Adrenal gland (tissue), 9 donors: ENCODE measurements at regions not wholly inside any gene's neighbourhood (a gene's known extent, or its start where the extent isn't known, plus 50 kb on each side); places are given as distances from the start of the nearest gene placed in this dataset.
A peak's percentile ranks its signal among the peaks of the same experiment; 100 is the strongest.

ENCODE experiments used
- DNase-seq, 7 donors: peaks; one replicate each; pipeline ENCODE4 v3.0.0-alpha.2; 2019 to 2020
- H3K27ac ChIP-seq, 5 donors: fragments of 200-600 bp; sonication (generic) in 4 of 5; 1 replicate in 3 of 5; 2 replicates in 2 of 5; pipeline versions ENCODE4 v1.5.1 to v1.8.0; 2016 to 2020; ENCODE audit warnings: mild to moderate bottlenecking in 1 of 5
- H3K27me3 ChIP-seq: fragments of 200-600 bp; 2 replicates; pipeline ENCODE4 v1.8.0; 2021
- H3K36me3 ChIP-seq, 2 donors: fragments of 200-600 bp; replicated peaks in 1 of 2; 1 replicate in 1 of 2; 2 replicates in 1 of 2; pipeline versions ENCODE4 v1.5.1 to v1.8.0; 2018 to 2022
- H3K4me1 ChIP-seq, 2 donors: fragments of 200-600 bp; replicated peaks in 1 of 2; 1 replicate in 1 of 2; 2 replicates in 1 of 2; pipeline versions ENCODE4 v1.5.1 to v1.8.0; 2018 to 2021
- H3K4me3 ChIP-seq, 4 donors: fragments of 200-600 bp; sonication (generic) in 3 of 4; one replicate each; pipeline ENCODE4 v1.5.1; 2016 to 2018
- H3K9me3 ChIP-seq, 3 donors: fragments of 200-600 bp; sonication (generic) in 1 of 3; replicated peaks in 1 of 3; 1 replicate in 2 of 3; 2 replicates in 1 of 3; pipeline versions ENCODE4 v1.5.1 to v1.8.0; 2016 to 2021
- POLR2A ChIP-seq, 2 donors: fragments of 450-650 bp; IDR thresholded peaks; one replicate each; pipeline ENCODE4 v1.6.1; 2017; ENCODE audit warnings: antibody characterized with exemption in 2 of 2, mild to moderate bottlenecking in 2 of 2, moderate library complexity in 1 of 2
- WGBS, 4 donors: extraction: QIAGEN DNeasy Blood & Tissue Kit in 2 of 4; methylation state at CpG; one replicate each; pipeline versions ENCODE4 v1.1.5 to v1.1.7; 2013 to 2017; 5-methylcytosine and 5-hydroxymethylcytosine counted together
- intact Hi-C, 2 donors: fragments of 100-400 bp; cut with DNase I; formaldehyde crosslinking; loops; one replicate each; pipeline versions ENCODE4 v1.14.1 to v1.15.0; 2022 to 2023
- TF ChIP-seq, protein P1 (sequence below), 6 experiments: fragments of 450-650 bp in 4 of 6; fragments of 200-600 bp in 2 of 6; sonication (generic) in 1 of 6; IDR thresholded peaks; 1 replicate in 5 of 6; 2 replicates in 1 of 6; pipeline versions ENCODE4 v1.5.1 to v1.8.0; 2016 to 2021; ENCODE audit warnings: antibody characterized with exemption in 6 of 6, mild to moderate bottlenecking in 2 of 6, moderate library complexity in 1 of 6
- donor health status: healthy with polysubstance abuse.
- donor health status: Bipolar disorder and iron deficiency.
- donor health status: DM: yes; HTN: yes; CAD: no.
- donor health status: DM: no; HTN: no; CAD: no.
- donor health status: DM: no; HTN: no; CAD: no.

DNA sequence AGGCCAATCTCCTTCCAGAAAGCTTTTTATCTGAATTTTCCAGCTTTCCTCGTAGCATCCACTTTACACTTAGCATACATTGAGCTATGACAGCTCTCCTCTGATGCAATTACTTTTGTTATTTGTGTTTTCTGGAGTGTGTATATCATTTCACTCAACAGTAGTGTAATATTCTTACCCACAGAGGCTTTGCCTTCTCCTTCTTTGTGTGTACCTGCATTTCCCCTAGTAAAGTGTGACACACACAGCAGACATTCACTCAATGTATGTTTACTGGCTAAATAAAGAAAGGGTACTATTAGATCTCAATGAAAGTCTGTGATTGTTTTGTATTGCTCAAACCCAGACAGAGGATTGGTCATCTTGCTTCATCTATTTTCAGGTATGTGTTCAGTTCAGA, 193.7 kb upstream of the MEX3C start:
- intact Hi-C loops, result no loop called here
- DNase-seq, result no peak
- 72 to 95% (median 80%) methylated on average over 1 of the region's 1 CpG for WGBS, 4 donors
- no peak for TF ChIP-seq POLR2A (IDR thresholded peaks at IDR 0.05)
- TF ChIP-seq, protein P1, sequence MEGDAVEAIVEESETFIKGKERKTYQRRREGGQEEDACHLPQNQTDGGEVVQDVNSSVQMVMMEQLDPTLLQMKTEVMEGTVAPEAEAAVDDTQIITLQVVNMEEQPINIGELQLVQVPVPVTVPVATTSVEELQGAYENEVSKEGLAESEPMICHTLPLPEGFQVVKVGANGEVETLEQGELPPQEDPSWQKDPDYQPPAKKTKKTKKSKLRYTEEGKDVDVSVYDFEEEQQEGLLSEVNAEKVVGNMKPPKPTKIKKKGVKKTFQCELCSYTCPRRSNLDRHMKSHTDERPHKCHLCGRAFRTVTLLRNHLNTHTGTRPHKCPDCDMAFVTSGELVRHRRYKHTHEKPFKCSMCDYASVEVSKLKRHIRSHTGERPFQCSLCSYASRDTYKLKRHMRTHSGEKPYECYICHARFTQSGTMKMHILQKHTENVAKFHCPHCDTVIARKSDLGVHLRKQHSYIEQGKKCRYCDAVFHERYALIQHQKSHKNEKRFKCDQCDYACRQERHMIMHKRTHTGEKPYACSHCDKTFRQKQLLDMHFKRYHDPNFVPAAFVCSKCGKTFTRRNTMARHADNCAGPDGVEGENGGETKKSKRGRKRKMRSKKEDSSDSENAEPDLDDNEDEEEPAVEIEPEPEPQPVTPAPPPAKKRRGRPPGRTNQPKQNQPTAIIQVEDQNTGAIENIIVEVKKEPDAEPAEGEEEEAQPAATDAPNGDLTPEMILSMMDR (IDR thresholded peaks at IDR 0.05), result no peak
- Histone ChIP-seq H3K27ac (no peak overlapping the region), H3K4me3 (no peak overlapping the region), H3K9me3 (no peaks in the 10 kb centered on the region), H3K27me3 (no peaks in the 10 kb centered on the region), H3K36me3 (no peaks in the 10 kb centered on the region), H3K4me1 (no peaks in the 10 kb centered on the region)

- no peak for DNase-seq
- intact Hi-C loops, result no loop called here
- Histone ChIP-seq H3K4me3 (no peak overlapping the region), H3K9me3 (no peaks in the 10 kb centered on the region), H3K27me3 (no peaks in the 10 kb centered on the region), H3K27ac (no peak overlapping the region), H3K4me1 (no peaks in the 10 kb centered on the region), H3K36me3 (no peaks in the 10 kb centered on the region)
- no peak for TF ChIP-seq POLR2A (IDR thresholded peaks at IDR 0.05)
- TF ChIP-seq, protein P1 (IDR thresholded peaks at IDR 0.05), result no peak
- WGBS, 4 donors, result 77 to 83% (median 79%) methylated on average over 5 of the region's 5 CpGs
Measured at GRCh38 chr18:51391731-51392130, 194.2 kb upstream of the MEX3C start.

DNA sequence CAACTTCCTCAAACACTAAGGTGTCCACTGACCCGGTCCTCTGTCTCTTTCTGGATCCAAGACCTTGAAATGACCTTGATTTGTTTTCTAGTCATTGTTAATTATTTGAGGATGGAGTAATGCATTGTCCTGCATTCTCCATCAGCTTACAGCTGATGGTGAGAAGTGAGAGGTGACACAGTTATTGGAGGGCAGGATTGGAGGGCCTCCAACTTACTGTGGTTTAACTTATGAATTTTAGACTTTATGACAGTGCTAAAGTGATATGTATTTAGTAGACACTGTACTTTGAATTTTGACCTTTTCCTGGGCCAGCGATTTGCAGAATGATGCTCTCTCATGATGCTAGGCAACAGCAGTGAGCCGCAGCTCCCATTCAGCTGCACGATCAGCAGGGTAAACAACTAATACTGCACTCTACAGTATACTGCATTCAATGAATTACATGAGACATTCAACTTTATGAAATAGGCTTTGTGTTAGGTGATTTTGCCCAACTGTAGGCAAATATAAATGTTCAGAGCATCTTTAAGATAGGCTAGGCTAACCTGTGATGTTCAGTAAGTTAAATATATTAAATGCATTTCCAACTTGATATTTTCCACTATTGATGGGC, 200.0 kb upstream of the MEX3C start:
- H3K4me3 ChIP-seq, result no peak overlapping the region
- H3K9me3 ChIP-seq, result no peaks in the 10 kb centered on the region
- TF ChIP-seq, protein P1 (IDR thresholded peaks at IDR 0.05), result no peak
- no peak for TF ChIP-seq POLR2A (IDR thresholded peaks at IDR 0.05)
- no peaks in the 10 kb centered on the region for H3K36me3 ChIP-seq
- DNase-seq, result no peak
- H3K27me3 ChIP-seq, result no peaks in the 10 kb centered on the region
- H3K4me1 ChIP-seq, result no peaks in the 10 kb centered on the region
- WGBS, 4 donors, result 77 to 88% (median 81%) methylated on average over 4 of the region's 4 CpGs
- H3K27ac ChIP-seq, result no peak overlapping the region
- intact Hi-C loops, result no loop called here

- 35 to 56% (median 52%) methylated on average over 1 of the region's 1 CpG for WGBS, 4 donors
Measured at GRCh38 chr18:51398104-51398503, 200.6 kb upstream of the MEX3C start.

More at GRCh38 chr18:51398104-51398503, 200.6 kb upstream of the MEX3C start:
- Histone ChIP-seq H3K9me3 (no peaks in the 10 kb centered on the region), H3K27me3 (no peaks in the 10 kb centered on the region), H3K27ac (no peak overlapping the region), H3K4me3 (no peak overlapping the region), H3K4me1 (no peaks in the 10 kb centered on the region), H3K36me3 (no peaks in the 10 kb centered on the region)
- TF ChIP-seq, protein P1 (IDR thresholded peaks at IDR 0.05), result no peak
- TF ChIP-seq POLR2A (IDR thresholded peaks at IDR 0.05), result no peak
- peak in 3 of 7 donors; percentile 24 to 35 (median 24) for DNase-seq
- intact Hi-C loops, result no loop called here
